DMS 273 (cell line): ENCODE measurements at regions not wholly inside any gene's neighbourhood (a gene's known extent, or its start where the extent isn't known, plus 50 kb on each side); places are given as distances from the start of the nearest gene placed in this dataset.

Experiments
- DNase-seq: peaks from one replicate; lab custom pipeline; 2025; ENCODE audit not compliant: unreplicated experiment; lab: John Stamatoyannopoulos, UW

- no peak for DNase-seq
These were observed 50.4 kb downstream of the HAPSTR1 start for GRCh38 chr16:9141813-9142212.

- DNase-seq, result no peak
These were observed 52.7 kb downstream of the HAPSTR1 start for GRCh38 chr16:9144106-9144505.

- peak; percentile 34 for DNase-seq
These were observed 57.1 kb downstream of the HAPSTR1 start for GRCh38 chr16:9148374-9149015.

GRCh38 chr16:9151074-9151473 lies 59.6 kb downstream of the HAPSTR1 start:
- DNase-seq, result no peak

- peak; percentile 23 for DNase-seq
These were observed 60.2 kb downstream of the HAPSTR1 start for GRCh38 chr16:9151597-9151996.

GRCh38 chr16:9152649-9153501 lies 61.4 kb downstream of the HAPSTR1 start:
- no peak for DNase-seq

- DNase-seq, result no peak
These were observed 62.0 kb downstream of the HAPSTR1 start for GRCh38 chr16:9153502-9153864.

GRCh38 chr16:9154567-9155410 lies 63.3 kb downstream of the HAPSTR1 start:
- no peak for DNase-seq

GRCh38 chr16:9155871-9156270 lies 64.4 kb downstream of the HAPSTR1 start:
- DNase-seq, result no peak

GRCh38 chr16:9159839-9160550 lies 68.6 kb downstream of the HAPSTR1 start:
- peak; percentile 84 for DNase-seq

GRCh38 chr16:9160551-9160911 lies 69.1 kb downstream of the HAPSTR1 start:
- DNase-seq, result no peak

GRCh38 chr16:9165681-9166080 lies 74.2 kb downstream of the HAPSTR1 start:
- DNase-seq, result no peak

- peak; percentile 28 for DNase-seq
These were observed 75.0 kb downstream of the HAPSTR1 start for GRCh38 chr16:9166326-9166993.

GRCh38 chr16:9169094-9169493 lies 77.7 kb downstream of the HAPSTR1 start:
- no peak for DNase-seq

GRCh38 chr16:9170470-9170869 lies 79.0 kb downstream of the HAPSTR1 start:
- no peak for DNase-seq

GRCh38 chr16:9176547-9177418 lies 85.3 kb downstream of the HAPSTR1 start:
- DNase-seq, result no peak

- no peak for DNase-seq
These were observed 86.4 kb downstream of the HAPSTR1 start for GRCh38 chr16:9177861-9178260.

GRCh38 chr16:9183682-9184353 lies 92.4 kb downstream of the HAPSTR1 start:
- DNase-seq, result no peak

- no peak for DNase-seq
These were observed 92.9 kb downstream of the HAPSTR1 start for GRCh38 chr16:9184354-9184690.
